Prostate gland (tissue), 2 donors: ENCODE measurements at regions not wholly inside any gene's neighbourhood (a gene's known extent, or its start where the extent isn't known, plus 50 kb on each side); places are given as distances from the start of the nearest gene placed in this dataset.
"Not testable (repeated sequence)": the region's sequence is repeated elsewhere in the genome, so short reads cannot be mapped to it uniquely, and the experiment has no call there.

Experiments
- DNase-seq: peaks from one replicate; pipeline ENCODE4 v3.0.0-alpha.2; 2019; ENCODE audit warnings: low spot score
- H3K27ac ChIP-seq, 2 donors: fragments of 200-600 bp; sonication (generic); 2 replicates each; pipeline ENCODE4 v1.5.1; 2017 to 2019
- H3K27me3 ChIP-seq: fragments of 200-600 bp; sonication (generic); replicated peaks from 2 replicates; pipeline ENCODE4 v1.5.1; 2019; ENCODE audit not compliant: insufficient read depth
- H3K36me3 ChIP-seq, 2 donors: fragments of 200-600 bp; sonication (generic); 1 replicate in 1 of 2; 2 replicates in 1 of 2; pipeline versions ENCODE4 v1.5.1 to v1.8.1; 2017 to 2019
- H3K4me1 ChIP-seq: fragments of 200-600 bp; sonication (generic); replicated peaks from 2 replicates; pipeline ENCODE4 v1.5.1; 2019
- H3K4me3 ChIP-seq, 2 donors: fragments of 200-600 bp; sonication (generic); 2 replicates each; pipeline ENCODE4 v1.5.1; 2017 to 2019
- H3K9me3 ChIP-seq: fragments of 200-600 bp; sonication (generic); 2 replicates; pipeline ENCODE4 v1.5.1; 2017
- CTCF ChIP-seq, 4 experiments: fragments of 200-600 bp in 2 of 4; fragments of 450-650 bp in 2 of 4; sonication (generic) in 2 of 4; IDR thresholded peaks; 1 replicate in 3 of 4; 2 replicates in 1 of 4; pipeline ENCODE4 v1.5.1; 2016 to 2019; ENCODE audit warnings: antibody characterized with exemption in 4 of 4, mild to moderate bottlenecking in 2 of 4, moderate library complexity in 2 of 4
- POLR2A ChIP-seq: fragments of 450-650 bp; IDR thresholded peaks from one replicate; pipeline ENCODE4 v1.6.1; 2016; ENCODE audit warnings: antibody characterized with exemption, mild to moderate bottlenecking
- POLR2AphosphoS5 ChIP-seq: sonication (generic); formaldehyde crosslinking; IDR thresholded peaks from one replicate; pipeline ENCODE4 v1.6.1; 2017; ENCODE audit warnings: antibody characterized with exemption
- WGBS: methylation state at CpG from one replicate; pipeline ENCODE4 v1.1.5; 2018; 5-methylcytosine and 5-hydroxymethylcytosine counted together
- intact Hi-C: fragments of 100-400 bp; cut with DNase I; formaldehyde crosslinking; loops from one replicate; pipeline ENCODE4 v1.14.2; 2022

GRCh38 chr6:63509652-63510352 is 62.5 kb upstream of the LOC128125822 start:
- no peaks in the 10 kb centered on the region for H3K36me3 ChIP-seq
- DNase-seq: peak; percentile 22
- intact Hi-C loops: loop anchor here (10.0 kb wide), 1 partner anchor 55 kb away; no protein-coding TSS in a partner anchor
- no peaks in the 10 kb centered on the region for H3K27me3 ChIP-seq
- H3K9me3 ChIP-seq: no peaks in the 10 kb centered on the region
- TF ChIP-seq POLR2AphosphoS5 (peak; percentile 57), CTCF (IDR thresholded peaks at IDR 0.05) (no peak)
- no peak overlapping the region for H3K27ac ChIP-seq
- H3K4me1 ChIP-seq: no peaks in the 10 kb centered on the region
- 16% methylated on average over 7 of the region's 7 CpGs for WGBS
- no peak overlapping the region for H3K4me3 ChIP-seq

- Histone ChIP-seq H3K36me3 (no peaks in the 10 kb centered on the region), H3K27ac (no peak overlapping the region), H3K4me1 (no peaks in the 10 kb centered on the region), H3K4me3 (no peak overlapping the region), H3K9me3 (no peaks in the 10 kb centered on the region), H3K27me3 (no peaks in the 10 kb centered on the region)
- 63% methylated on average over 2 of the region's 2 CpGs for WGBS
- DNase-seq: no peak
- no peak for TF ChIP-seq CTCF (IDR thresholded peaks at IDR 0.05)
- no peak for TF ChIP-seq POLR2AphosphoS5
- no peak for TF ChIP-seq POLR2A
- intact Hi-C loops: loop anchor here (10.0 kb wide), 1 partner anchor 54 kb away; no protein-coding TSS in a partner anchor
Observed at GRCh38 chr6:63510353-63510686, 62.0 kb upstream of the LOC128125822 start.

GRCh38 chr6:63510849-63511248 is 61.4 kb upstream of the LOC128125822 start:
- Histone ChIP-seq H3K36me3 (no peaks in the 10 kb centered on the region), H3K9me3 (no peaks in the 10 kb centered on the region), H3K27ac (no peak overlapping the region), H3K27me3 (no peaks in the 10 kb centered on the region), H3K4me3 (no peak overlapping the region), H3K4me1 (no peaks in the 10 kb centered on the region)
- WGBS: 92% methylated on average over 4 of the region's 4 CpGs
- intact Hi-C loops: loop anchor here (10.0 kb wide), 1 partner anchor 54 kb away; no protein-coding TSS in a partner anchor
- TF ChIP-seq POLR2A (no peak), CTCF (IDR thresholded peaks at IDR 0.05) (no peak), POLR2AphosphoS5 (no peak)
- DNase-seq: no peak

- Histone ChIP-seq H3K27me3 (no peaks in the 10 kb centered on the region), H3K36me3 (no peaks in the 10 kb centered on the region), H3K4me1 (no peaks in the 10 kb centered on the region), H3K27ac (no peak overlapping the region), H3K4me3 (no peak overlapping the region), H3K9me3 (no peaks in the 10 kb centered on the region)
- intact Hi-C loops: loop anchor here (10.0 kb wide), 1 partner anchor 50 kb away; no protein-coding TSS in a partner anchor
- TF ChIP-seq POLR2AphosphoS5: no peak
- no peak for TF ChIP-seq CTCF (IDR thresholded peaks at IDR 0.05)
- TF ChIP-seq POLR2A: no peak
- no peak for DNase-seq
- 91% methylated on average over 4 of the region's 4 CpGs for WGBS
Observed at GRCh38 chr6:63514488-63515173, 57.6 kb upstream of the LOC128125822 start.

GRCh38 chr6:63515227-63515626 is 57.1 kb upstream of the LOC128125822 start:
- 95% methylated on average over 5 of the region's 5 CpGs for WGBS
- H3K27ac ChIP-seq, H3K4me1 ChIP-seq: not testable (repeated sequence)

More at GRCh38 chr6:63515227-63515626, 57.1 kb upstream of the LOC128125822 start:
- H3K27me3 ChIP-seq, DNase-seq, H3K4me3 ChIP-seq, H3K36me3 ChIP-seq, H3K9me3 ChIP-seq: not testable (repeated sequence)
- intact Hi-C loops: loop anchor here (10.0 kb wide), 1 partner anchor 50 kb away; no protein-coding TSS in a partner anchor
